ENCODE measurements at regions not wholly inside any gene's neighbourhood (a gene's known extent, or its start where the extent isn't known, plus 50 kb on each side); places are given as distances from the start of the nearest gene placed in this dataset.

DNA sequence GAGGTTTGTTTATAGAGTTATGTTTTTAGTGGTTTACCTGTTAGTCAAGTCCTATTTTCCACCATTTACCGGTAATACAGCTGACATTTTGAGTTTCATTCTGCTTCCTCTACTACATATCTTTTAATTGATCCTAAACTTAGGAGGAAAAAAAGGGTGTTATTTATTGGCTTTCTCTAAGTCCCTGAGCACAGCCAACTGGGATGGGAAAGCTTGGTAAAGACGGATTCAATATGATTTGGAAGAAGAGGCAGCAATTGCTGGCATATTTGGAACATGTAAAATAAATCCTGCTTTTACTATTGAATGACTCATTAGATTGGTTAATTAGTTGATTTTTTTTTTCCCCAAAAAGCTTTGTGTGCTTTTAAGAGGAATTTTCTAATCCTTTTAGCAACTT lies 475.7 kb downstream of the PRKD1 start:
- no peak for TF ChIP-seq ASH2L (IDR thresholded peaks at IDR 0.05; ENCODE audit: low read length)
- TF ChIP-seq SUZ12 (IDR thresholded peaks at IDR 0.05; ENCODE audit: low read length), result no peak
- no peak for TF ChIP-seq SP2 (IDR thresholded peaks at IDR 0.05; ENCODE audit: low read length)
- TF ChIP-seq, protein P1, sequence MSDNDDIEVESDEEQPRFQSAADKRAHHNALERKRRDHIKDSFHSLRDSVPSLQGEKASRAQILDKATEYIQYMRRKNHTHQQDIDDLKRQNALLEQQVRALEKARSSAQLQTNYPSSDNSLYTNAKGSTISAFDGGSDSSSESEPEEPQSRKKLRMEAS (IDR thresholded peaks at IDR 0.05), result no peak
- no peak for TF ChIP-seq SRF (IDR thresholded peaks at IDR 0.05; ENCODE audit: low read depth, low read length)
- no peak for TF ChIP-seq SP4 (IDR thresholded peaks at IDR 0.05; ENCODE audit: low read length)
- TF ChIP-seq GABPA (IDR thresholded peaks at IDR 0.05; ENCODE audit: borderline replicate concordance, insufficient read depth, low read length), result no peak
- no peak for TF ChIP-seq POLR2A (IDR thresholded peaks at IDR 0.05; ENCODE audit: control extremely low read depth in 1 of 2, low read depth in 2 of 2, low read length in 2 of 2)
- no peak for TF ChIP-seq YY1 (IDR thresholded peaks at IDR 0.05; ENCODE audit: low read depth, low read length)
- TF ChIP-seq EP300 (IDR thresholded peaks at IDR 0.05; ENCODE audit: borderline replicate concordance in 1 of 2, low read depth in 2 of 2, low read length in 2 of 2), result no peak
- no peak for TF ChIP-seq SAP30 (IDR thresholded peaks at IDR 0.05; ENCODE audit: insufficient read depth, insufficient replicate concordance, low read length)
- Histone ChIP-seq H3K79me2 (ENCODE audit: control insufficient read depth in 1 of 2, insufficient read depth in 2 of 2, low read length in 2 of 2) (no peaks in the 10 kb centered on the region), H3K9ac (replicated peaks in 1 of 4; ENCODE audit: extremely low read depth in 1 of 4, low read depth in 3 of 4, low read length in 3 of 4) (no peak overlapping the region), H2BK20ac (ENCODE audit: low read length) (no peak overlapping the region), H2AK5ac (ENCODE audit: low read depth, low read length) (no peak overlapping the region), H3K27me3 (replicated peaks in 1 of 4; ENCODE audit: control insufficient read depth in 3 of 4, extremely low read depth in 1 of 4, insufficient read depth in 3 of 4, low read length in 3 of 4) (peaks cover 1 to 9% (median 7%) of the 10 kb centered on the region in 4 experiments; a peak in 4 of 7 replicates), H2BK12ac (ENCODE audit: low read depth, low read length) (no peak overlapping the region), H4K8ac (ENCODE audit: extremely low read depth, insufficient read depth, low read length) (no peak overlapping the region), H3K18ac (ENCODE audit: extremely low read depth, low read length) (no peak overlapping the region), H3K23me2 (ENCODE audit: low read depth, low read length) (no peaks in the 10 kb centered on the region), H3K56ac (replicated peaks; ENCODE audit: insufficient read length, low read depth, low read length) (no peak overlapping the region), H4K5ac (ENCODE audit: insufficient read length, low read depth, low read length) (no peak overlapping the region), H3K4ac (replicated peaks; ENCODE audit: insufficient read length, low read depth, low read length) (no peak overlapping the region), H3K23ac (ENCODE audit: insufficient read length) (no peak overlapping the region), H2BK120ac (replicated peaks; ENCODE audit: low read depth, low read length) (no peak overlapping the region), H3K14ac (ENCODE audit: insufficient read length) (no peak overlapping the region), H4K20me1 (replicated peaks in 1 of 2; ENCODE audit: control insufficient read depth in 1 of 2, insufficient read depth in 2 of 2, low read length in 2 of 2) (no peaks in the 10 kb centered on the region), H4K91ac (replicated peaks; ENCODE audit: insufficient read length, low read length) (no peak overlapping the region), H2AFZ (ENCODE audit: low read length) (no peak overlapping the region), H3K9me3 (ENCODE audit: insufficient read depth in 2 of 2, low read depth in 1 of 2, low read length in 1 of 2) (no peaks in the 10 kb centered on the region), H3K36me3 (ENCODE audit: control insufficient read depth in 2 of 4, insufficient read depth in 4 of 4, low read length in 3 of 4) (no peaks in the 10 kb centered on the region), H2BK5ac (ENCODE audit: low read depth, low read length) (no peak overlapping the region), H3K27ac (ENCODE audit: low read depth, low read length) (no peak overlapping the region), H3K4me1 (replicated peaks in 1 of 4; ENCODE audit: control insufficient read depth in 3 of 4, insufficient read depth in 4 of 4, low read length in 3 of 4) (no peaks in the 10 kb centered on the region), H3K4me2 (ENCODE audit: insufficient read depth in 1 of 2, low read depth in 2 of 2, low read length in 2 of 2) (no peak overlapping the region), H3K79me1 (ENCODE audit: low read depth, low read length) (no peaks in the 10 kb centered on the region), H2BK15ac (ENCODE audit: low read length) (no peak overlapping the region), H3K4me3 (ENCODE audit: extremely low read depth in 1 of 4, insufficient read depth in 2 of 4, low read depth in 3 of 4, low read length in 4 of 4) (no peak overlapping the region)
- FAIRE-seq (no peak), DNase-seq (ENCODE audit: low read depth in 1 of 2, low spot score in 2 of 2) (no peak)
- POLR2A ChIA-PET (ENCODE audit: partially characterized antibody), result no interaction called here
- 75% methylated on average over 2 of the region's 2 CpGs; no CpG with 5 or more reads in 1 of the 2 experiments for WGBS, 2 experiments (ENCODE audit: extremely low coverage in 1 of 2, insufficient coverage in 1 of 2, insufficient read length in 1 of 2, insufficient replicate concordance in 2 of 2, low coverage in 1 of 2, low lambda C conversion rate in 2 of 2, missing lambda C conversion rate in 1 of 2)
- CTCF ChIA-PET (ENCODE audit: partially characterized antibody), result interaction anchor here (0.8 to 1.4 kb wide), 4 partner anchors 11 to 678 kb away, joined by 3 read pairs; no protein-coding TSS in a partner anchor
